ENCODE measurements at regions not wholly inside any gene's neighbourhood (a gene's known extent, or its start where the extent isn't known, plus 50 kb on each side); places are given as distances from the start of the nearest gene placed in this dataset.
"Not testable (repeated sequence)": the region's sequence is repeated elsewhere in the genome, so short reads cannot be mapped to it uniquely, and the experiment has no call there.

DNA sequence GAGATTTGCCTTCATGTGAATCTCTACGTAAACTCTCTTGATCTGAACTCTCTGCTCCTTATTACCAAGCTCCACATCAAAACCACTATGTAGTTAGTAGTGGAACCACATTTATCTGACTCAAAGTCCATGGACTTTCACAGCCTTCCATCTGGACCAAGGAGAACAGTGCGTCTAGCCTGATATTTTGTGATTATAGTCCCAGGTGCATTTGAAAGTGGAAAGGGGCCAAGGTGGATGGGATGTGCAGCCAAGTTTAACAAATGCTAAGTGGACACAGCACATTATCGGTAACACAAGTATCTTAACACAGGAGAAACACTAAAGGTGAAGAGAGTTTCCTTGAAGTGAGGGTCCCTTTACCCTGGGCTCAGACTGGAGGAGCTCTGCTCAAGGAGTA, 281.2 kb upstream of the SGK1 start:
- no peak for DNase-seq

DNA sequence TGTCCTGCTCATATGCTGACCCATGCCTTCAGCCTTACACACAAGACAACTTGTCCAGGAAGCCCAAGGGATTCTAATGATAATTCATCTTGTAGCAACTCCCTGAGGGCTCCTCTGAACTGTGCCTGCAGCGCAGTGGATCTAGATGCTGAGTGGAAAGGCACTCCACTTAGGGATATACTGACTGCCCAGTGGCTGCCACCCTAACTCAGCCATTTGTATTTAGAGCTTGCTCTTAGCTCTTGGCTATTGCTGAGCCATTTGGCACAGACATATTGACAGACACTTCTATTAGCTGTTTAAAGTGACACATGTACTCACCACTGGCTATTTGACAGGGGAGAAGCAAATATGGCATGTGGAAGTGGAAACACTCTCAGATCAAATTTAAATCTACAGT, 278.3 kb upstream of the SGK1 start:
- DNase-seq: no peak

DNA sequence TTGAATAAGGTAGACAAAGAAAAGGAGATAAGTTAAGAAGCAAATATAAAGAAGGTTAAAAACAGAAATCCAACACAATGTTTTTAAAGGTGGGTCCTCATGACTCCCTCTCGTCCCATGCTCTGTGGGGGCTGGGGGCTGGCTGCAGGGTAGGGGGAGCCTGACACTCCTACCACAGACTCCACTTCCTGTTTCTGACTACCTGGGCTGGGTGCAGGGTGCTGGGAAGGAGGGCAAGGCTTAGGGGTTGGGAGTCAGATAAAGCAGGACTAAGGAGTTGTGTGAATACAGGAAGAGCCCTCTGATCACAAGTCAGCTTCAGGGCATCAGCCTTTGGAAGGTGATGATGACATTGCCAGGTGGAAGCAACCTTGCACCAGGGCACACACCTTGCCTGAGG, 277.0 kb upstream of the SGK1 start:
- DNase-seq: no peak

DNA sequence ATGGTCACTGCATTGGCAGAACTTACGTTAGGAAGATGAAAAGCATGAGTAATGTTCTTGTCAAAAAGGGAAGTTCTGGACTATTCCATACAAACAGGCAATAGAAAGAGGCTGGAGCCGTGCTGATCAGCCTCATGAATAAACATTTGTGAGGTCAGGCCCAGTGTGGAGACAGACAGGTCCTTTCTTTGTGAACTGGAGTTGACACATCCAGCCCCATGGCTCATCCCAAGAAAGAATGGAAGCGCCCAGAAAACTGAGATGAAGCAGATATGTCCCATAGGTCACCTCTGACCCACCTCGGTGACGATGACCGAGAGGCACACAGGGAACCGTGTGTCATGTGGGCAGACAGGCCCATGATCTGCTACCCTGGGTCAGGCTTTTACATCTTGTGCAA, 276.0 kb upstream of the SGK1 start:
- DNase-seq: no peak

DNA sequence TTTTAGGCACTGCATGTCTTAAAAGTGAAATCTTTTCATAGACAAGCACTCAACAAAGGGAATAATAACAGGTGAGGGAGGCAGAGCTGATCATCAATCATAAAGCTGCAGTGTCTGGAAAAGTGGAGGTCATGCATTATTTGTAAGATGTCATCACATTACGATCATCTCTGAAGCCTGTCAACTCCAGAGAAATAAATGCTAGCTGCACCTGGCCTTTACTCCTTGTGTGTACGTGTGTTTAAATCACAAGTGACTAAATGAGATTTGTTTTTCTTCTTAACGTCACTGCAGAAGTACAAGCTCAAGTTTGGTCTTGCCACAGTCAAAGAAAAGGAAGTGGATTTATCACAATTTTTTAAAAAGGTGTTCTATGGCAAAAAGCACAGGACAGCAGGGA, 275.5 kb upstream of the SGK1 start:
- no peak for DNase-seq

DNA sequence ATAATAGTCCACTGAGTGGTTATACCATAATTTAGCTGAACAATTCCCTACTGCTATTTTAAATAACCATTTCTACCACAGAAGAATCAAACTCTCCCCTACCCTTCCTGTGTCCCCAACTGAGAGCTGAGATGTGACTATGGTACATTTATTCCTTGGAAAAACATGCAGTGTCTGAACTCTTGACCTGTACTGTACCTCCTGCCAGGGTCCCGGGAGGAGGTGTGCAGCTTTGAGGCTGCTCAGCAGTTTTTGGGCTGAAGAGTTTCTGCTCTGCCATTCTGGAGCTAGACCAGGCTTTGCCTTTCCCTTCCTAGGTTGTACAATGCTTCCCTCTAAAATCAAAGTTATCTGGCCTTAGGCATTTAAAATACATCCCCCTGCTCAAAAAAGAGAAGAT, 275.1 kb upstream of the SGK1 start:
- no peak for DNase-seq

DNA sequence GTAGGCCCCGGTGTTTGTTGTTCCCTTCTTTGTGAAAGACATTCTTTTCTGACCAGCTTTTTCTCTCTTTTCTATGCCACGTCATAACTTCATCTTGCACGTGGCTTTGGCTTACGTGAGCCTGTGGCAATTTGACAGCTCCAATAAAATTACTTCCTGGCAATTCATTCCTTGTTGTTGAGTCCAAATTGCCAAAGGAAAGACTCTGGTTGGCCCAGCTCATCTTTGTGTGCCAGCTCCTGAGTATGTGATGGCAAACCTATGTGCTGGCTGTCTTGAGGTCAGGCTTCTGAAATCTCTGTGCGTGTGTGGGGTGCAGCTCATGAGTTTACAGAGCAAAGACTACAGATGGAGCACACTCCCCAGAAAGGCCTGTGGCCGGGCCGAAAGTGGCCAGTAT, 272.5 kb upstream of the SGK1 start:
- DNase-seq: no peak

DNA sequence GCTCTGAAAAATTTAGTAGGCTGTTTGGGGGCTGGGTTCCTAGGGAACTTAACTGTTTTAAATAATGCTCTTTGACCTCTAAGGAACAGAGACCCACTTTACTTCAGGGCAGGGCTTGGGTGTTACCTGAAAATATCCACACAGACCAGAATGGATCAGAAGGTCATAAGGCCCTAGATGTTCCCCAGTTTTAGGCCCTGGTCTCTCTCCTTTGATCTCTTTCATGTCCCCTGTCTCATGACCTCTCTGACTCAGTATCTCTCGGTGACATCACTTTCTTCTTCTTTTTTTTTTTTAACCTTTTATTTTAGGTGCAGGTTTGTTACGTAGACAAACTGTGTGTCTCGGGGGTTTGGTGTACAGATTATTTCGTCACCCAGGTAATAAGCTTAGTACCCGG, 272.1 kb upstream of the SGK1 start:
- DNase-seq: no peak

DNA sequence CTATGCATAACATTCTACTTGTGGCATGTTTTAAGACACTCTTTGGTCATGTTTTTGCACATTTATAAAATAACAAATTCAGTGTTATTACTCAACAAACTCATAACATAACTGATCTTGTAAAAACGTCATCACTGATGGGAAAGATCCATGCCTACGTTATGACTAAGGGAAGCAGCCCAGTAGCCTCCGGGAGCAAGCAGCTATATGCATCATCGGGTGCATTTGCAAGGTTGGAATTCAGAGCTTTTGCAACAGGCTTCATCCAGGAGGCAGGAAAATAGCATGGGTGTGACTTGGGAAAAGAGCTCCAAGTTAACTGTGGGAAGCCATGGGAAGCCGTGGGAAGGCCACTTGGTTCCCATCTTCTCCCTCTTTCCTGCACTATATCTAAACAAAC, 271.6 kb upstream of the SGK1 start:
- DNase-seq: no peak

DNA sequence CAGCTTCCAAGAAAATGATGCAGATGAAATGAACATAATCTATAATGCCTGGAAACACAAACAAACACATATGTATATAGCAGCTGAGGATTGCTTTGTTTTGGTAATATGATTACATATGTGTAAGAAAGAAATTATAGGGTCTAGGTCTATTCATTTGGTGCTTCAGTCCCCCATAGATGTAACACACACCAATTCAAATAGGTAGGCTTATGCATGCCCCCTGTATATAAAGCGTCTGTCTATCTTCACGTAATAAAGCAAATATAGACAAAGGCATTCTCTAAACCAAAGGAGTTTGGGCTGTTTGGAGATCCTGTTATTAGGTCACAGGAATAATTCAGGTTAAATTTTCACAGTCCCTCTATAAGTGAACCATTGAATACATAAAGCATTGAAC, 270.4 kb upstream of the SGK1 start:
- no peak for DNase-seq

DNA sequence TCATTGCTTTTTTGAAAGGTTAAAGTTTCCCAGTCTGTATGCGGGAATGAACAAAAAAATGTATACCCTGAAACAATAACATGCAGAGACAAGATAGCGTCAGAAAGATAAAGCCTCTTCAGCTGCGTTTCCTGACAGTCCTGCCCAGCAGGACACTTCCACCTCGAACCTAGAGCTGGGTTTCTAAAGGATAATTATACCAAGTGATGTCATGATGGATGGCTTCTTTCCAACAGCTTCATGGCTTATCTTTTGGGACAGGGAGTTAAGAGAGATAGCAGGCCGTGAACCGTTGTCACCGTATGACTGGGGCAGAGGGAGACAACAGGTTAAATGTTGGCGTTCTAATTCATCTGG, 267.6 kb upstream of the SGK1 start:
- DNase-seq: no peak

DNA sequence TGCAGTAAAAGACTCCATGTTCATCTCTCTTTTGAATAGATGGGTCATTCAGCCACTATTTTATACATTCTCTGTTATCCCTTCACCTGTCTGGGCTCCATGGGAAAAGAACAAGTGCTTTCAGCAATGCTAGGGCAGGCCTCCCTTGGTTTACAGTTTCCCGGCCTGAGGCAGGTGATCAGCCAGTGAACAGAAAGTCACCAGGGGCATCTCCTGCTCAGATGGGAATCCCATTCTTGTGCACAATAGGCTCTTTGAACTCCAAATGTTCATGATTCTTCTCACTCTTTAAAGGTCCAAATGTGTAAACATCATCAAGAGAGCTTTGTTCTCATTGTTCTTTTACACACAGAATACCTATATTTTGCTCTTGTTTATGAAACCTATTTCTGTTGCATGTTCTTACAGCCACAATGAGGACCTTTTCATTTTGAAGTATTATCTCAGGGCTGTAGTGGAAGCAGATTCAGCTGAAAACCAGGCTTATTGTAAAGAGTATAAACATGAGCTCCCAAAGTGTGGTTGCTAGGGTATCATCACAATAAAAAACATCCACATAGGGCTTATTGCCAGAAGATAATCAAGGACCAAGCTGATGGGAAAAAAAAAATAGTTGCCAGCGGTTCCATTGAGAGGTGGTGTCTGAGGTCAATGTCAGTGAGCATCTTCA, 267.1 kb upstream of the SGK1 start:
- no peak for DNase-seq

DNA sequence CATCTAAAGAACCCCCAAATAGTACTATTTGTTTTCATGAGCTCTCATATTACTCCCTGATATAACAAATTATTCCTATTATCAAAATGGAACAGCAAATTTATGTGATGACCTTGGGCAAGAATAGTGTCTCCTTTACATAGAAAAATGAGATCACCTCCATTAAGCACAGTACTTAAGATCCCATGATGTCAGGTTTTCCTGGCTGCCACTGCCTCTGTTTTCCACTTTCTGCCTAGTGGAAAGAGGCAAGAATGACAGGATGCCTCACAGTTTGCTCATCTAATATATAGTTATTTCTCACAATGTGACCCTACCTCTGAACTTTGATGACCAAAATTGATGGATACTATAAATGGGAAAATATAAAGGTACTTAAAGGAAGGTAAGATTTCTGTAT, 260.1 kb upstream of the SGK1 start:
- no peak for DNase-seq

DNA sequence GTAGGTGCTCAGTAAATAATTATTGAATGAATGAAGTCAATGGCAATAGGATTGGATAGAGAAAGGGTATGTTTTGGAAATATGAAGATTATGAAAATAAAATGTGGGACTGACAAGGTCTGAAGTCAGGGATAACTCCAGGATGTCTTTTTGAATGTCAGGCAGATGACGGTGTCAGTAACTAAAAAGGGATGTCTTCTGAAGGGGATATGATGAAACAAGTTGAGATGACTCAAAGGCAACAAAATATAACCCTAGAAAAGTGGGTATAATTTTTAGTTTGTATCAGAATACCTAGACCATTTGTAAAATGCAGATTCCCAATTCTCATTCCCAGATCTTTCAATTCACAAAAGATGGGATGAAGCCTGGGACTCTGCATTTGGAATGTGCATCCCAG, 257.3 kb upstream of the SGK1 start:
- DNase-seq: no peak

DNA sequence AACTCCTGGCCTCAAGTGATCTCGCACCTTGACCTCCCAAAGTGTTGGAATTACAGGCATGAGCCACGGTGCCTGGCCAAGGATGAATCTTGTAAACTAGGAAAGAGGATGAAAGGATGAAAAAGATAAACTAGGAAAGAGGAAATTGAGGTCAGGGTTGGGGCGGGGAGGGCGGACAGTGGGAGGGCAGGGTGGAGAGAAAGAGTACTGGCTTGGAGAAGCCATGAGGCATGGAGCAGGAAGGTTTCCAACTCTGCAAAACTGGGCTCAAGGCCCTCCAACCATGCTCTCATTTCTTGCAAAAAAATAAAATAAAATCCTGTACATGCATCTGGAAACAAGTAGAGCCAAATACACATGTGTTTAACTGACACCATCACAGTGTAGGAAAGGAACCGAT, 256.6 kb upstream of the SGK1 start:
- no peak for DNase-seq

DNA sequence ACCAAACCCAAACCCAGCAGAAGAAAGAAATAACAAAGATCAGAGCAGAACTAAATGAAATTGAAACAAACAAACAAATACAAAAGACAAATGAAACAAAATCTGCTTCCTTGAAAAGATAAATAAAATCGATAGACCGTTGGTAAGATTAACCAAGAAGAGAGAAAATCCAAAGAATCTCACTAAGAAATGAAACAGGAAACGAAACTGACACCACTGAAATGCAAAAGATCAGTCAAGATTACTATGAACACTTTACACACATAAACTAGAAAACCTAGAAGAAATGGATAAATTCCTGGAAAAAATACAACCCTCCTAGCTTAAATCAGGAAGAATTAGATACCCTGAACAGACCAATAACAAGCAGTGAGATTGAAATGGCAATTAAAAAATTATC, 252.1 kb upstream of the SGK1 start:
- not testable (repeated sequence) for DNase-seq

DNA sequence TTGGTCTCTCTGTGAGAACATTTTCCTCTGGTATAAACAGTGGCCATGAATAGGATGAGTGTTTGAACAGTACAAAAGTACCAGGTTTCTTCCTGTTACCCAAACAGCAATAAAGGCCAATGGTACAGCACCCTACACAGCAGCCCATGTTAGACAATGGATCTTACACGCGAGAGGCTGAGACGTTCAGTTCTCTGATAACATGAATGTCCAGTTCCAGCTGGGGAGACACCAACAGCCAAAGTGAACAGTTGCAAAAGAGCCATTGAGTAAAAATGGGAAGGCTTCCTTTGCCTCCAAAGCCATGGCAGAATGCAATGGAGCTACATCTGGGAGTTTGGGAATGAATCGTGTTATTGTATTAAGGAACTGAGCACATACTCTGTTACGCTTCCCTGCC, 246.8 kb upstream of the SGK1 start:
- DNase-seq: no peak

DNA sequence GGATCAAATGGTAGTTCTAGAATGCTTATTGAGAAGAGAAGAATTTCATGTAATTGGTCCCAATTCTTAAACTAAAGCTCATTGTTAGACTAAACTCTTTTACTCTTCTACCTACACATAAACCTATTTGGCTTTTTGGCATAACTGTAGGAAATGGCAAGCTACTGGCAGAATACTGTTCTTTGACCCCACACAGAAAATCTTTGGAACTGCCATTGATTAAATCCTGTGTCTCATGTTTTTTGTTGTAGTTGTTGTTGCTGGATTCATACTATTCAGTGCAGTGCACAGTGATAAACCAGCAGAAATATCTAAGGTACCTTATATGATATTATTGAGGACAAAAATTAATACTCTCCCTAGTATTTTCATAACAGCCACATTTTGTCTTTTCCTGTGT, 242.1 kb upstream of the SGK1 start:
- DNase-seq: no peak

DNA sequence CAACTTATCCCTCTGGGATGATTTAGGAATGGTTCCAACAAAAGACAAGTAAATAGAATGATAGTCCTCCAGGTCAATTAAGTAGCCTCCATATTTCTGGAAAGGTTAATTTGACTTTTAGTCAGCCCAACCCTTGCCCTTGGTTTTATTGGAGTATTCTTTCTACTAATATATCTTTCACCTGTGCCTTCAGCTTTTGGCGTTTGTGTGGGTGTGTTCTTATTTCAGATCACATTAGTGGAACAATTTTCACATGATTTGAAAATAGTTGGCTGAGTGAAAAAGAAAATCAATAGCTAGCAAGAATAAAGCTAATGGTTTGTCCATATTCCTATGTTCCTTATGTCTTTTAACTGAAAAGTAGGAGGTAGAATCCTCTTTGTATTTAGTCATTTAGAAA, 239.6 kb upstream of the SGK1 start:
- no peak for DNase-seq

DNA sequence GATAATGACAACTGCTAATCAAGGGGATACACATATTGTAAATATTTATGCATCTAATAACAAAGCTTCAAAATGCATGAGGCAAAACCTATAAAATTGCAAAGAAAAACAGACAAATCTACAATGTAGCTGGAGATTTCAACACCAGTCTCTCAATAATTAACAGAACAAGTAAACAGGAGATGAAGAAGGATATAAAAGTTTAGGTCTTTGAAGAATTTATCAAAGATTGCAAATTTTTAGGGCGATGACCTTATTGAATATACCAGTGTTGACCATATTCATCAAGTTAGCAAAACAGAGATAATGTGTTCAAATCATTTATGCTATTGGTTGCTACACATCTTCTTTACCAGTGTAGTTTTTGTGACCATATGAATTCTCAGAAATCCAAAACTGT, 237.8 kb upstream of the SGK1 start:
- DNase-seq: no peak

DNA sequence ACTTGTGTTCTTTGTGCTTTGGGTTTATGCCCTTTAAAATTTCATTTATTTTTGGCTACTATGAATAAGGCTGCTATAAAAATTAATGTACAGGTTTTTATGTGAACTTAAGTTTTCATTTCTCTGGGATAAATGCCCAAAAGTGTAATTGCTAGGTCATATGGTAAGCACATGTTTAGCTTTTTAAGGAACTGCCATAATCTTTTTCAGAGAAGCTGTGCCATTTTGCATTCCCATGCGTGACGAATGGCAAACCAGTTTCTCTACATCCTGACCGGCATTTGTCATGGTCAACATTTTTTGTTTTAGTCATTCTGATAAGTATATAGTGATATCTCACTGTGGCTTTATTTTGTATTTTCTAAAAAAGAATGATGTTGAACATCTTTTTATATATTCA, 236.0 kb upstream of the SGK1 start:
- no peak for DNase-seq

DNA sequence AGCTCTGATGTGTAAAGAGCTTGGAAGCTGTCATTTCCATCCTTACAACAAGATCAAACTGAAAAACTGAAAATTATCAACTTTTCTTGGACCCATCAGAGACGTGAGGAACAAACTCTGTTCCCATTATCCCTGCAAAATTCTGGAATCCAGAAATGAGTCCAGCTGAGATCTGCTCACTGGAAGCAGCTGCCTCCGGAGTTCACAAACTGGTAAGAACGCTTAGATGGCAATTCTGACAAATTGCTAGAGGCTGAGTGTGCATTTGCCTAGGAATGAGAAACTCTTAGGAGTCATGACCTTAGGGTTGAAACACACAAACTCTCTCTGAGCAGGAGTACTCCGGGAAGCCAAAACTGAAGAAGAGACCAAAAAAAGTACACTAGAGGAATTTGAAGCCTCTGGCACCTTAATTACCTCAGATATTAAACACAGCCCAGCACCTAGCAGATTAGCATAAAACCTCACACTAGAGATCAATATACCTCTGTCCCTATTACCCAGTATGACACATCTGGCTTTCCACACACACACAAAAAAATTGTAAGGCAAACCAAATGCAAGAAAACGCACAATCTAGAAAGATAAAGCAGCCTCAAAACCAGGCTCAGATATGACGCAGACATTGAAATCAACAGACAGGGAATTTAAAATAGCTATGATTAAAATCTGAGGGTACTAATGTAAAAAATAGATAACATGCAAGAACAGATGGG, 233.5 kb upstream of the SGK1 start:
- DNase-seq: no peak

DNA sequence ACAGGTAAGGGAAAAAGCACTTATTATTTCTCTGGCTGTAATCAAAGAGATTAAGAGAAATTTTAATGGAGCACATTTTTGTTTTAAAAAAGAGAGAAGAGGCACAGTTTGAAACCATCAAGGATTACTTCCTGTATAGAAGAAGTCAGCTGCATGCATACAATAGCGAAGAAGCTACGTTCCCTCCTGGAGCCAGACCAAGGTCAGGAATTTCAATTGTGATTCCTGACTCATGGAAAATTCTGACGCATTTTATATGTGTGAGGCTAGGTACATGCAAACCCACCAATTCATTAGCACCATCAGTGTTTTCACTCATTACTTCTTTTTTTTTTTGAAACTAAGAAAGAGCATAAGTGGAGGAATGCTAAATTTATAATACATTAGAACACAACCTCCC, 232.7 kb upstream of the SGK1 start:
- DNase-seq: no peak

DNA sequence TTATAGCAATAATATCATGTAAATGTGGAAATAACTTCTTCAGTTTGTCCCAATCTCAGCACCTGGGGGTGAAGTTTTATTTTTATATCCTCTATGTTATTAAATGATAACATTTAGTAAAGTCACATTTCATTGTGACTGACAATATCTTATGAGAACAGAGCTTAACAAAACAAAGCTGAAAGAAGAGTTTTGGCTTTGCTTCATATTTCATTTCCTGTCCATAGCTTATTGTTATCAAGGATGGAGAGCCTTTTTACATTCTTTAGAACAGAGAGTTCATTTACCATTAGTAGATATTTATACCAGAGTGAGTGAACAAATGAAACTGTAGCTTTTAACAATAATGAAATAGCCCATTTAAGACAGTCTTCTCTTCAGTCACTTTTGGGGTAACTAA, 231.9 kb upstream of the SGK1 start:
- DNase-seq: no peak

DNA sequence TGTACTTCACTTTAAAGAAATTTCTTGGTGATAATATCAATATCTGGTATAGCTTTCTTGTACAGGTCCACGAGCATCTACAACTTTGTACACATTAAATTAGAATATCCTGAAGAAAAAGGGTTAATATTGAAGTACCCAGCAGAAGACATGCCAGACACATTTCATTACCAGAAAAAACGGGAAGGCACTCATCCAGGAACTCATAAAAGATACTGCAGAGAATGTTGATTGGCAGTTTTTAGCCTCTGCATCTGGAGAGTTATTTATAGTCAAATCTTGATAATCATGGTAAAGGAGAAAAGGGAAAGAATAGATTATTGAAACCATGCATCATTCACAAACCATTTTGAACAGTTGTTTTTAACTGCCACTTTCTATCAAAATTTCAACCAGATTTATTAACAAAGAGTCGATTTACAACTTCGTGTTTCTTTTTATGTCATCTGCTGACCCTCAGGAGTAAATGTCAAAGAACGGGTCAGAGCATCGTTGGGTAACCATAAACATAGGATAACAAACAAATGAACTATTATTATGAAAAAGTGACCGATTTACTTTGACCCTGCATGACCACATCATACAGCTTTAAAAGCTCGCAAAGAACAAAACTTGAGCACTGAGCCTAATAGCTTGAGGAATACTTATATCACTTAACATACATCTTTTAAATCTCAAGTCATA, 229.2 kb upstream of the SGK1 start:
- DNase-seq: no peak
